ENCODE measurements at regions not wholly inside any gene's neighbourhood (a gene's known extent, or its start where the extent isn't known, plus 50 kb on each side); places are given as distances from the start of the nearest gene placed in this dataset.

- TF ChIP-seq CTCF (conservative IDR thresholded peaks at IDR 0.05; ENCODE audit: low read depth, low read length): no peak
- TF ChIP-seq EZH2 (IDR thresholded peaks at IDR 0.05; ENCODE audit: borderline replicate concordance, low read depth, low read length, poor library complexity, severe bottlenecking): no peak
Observed at GRCh38 chr10:42987575-42987974, 89.3 kb upstream of the RET start.

Measured in A673 (cell line).